Cardiac fibroblast (primary cell): ENCODE measurements at regions not wholly inside any gene's neighbourhood (a gene's known extent, or its start where the extent isn't known, plus 50 kb on each side); places are given as distances from the start of the nearest gene placed in this dataset.

Source experiments
- DNase-seq, 2 donors: peaks; one replicate each; pipeline versions ENCODE4 v3.0.0 to v3.0.0-alpha.2; 2010; ENCODE audit warnings: low read depth in 2 of 2
- H3K4me3 ChIP-seq, 2 donors: replicated peaks in 1 of 2; 1 replicate in 1 of 2; 2 replicates in 1 of 2; pipeline ENCODE4 v1.5.1; 2011; ENCODE audit warnings: low read depth in 2 of 2, low read length in 2 of 2, mild to moderate bottlenecking in 2 of 2, moderate library complexity in 1 of 2
- TF ChIP-seq, protein P1 (sequence below): IDR thresholded peaks from one replicate; pipeline ENCODE4 v1.5.1; 2011; ENCODE audit warnings: low read depth, mild to moderate bottlenecking, low read length, inconsistent platforms

DNA sequence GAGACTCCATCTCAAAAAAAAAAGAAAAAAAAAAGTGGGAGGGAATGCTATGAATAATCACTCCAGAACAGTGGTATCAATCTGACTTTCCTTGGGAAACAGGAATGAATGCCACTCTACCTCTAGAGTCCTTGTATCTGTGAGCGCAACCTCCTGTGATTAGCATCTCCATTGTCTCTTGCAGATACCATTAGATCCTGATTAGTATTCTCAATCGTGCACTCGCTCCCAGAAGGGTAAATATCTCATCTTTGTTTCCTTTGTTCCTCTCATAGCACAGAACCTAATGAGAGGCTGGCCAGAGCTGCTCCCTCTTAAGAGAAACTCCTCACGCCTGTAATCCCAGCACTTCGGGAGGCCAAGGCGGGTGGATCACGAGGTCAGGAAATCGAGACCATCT is 184.4 kb upstream of the KCNK2 start:
- no peak overlapping the region for H3K4me3 ChIP-seq
- TF ChIP-seq, protein P1, sequence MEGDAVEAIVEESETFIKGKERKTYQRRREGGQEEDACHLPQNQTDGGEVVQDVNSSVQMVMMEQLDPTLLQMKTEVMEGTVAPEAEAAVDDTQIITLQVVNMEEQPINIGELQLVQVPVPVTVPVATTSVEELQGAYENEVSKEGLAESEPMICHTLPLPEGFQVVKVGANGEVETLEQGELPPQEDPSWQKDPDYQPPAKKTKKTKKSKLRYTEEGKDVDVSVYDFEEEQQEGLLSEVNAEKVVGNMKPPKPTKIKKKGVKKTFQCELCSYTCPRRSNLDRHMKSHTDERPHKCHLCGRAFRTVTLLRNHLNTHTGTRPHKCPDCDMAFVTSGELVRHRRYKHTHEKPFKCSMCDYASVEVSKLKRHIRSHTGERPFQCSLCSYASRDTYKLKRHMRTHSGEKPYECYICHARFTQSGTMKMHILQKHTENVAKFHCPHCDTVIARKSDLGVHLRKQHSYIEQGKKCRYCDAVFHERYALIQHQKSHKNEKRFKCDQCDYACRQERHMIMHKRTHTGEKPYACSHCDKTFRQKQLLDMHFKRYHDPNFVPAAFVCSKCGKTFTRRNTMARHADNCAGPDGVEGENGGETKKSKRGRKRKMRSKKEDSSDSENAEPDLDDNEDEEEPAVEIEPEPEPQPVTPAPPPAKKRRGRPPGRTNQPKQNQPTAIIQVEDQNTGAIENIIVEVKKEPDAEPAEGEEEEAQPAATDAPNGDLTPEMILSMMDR, result no peak
- DNase-seq, result no peak

DNA sequence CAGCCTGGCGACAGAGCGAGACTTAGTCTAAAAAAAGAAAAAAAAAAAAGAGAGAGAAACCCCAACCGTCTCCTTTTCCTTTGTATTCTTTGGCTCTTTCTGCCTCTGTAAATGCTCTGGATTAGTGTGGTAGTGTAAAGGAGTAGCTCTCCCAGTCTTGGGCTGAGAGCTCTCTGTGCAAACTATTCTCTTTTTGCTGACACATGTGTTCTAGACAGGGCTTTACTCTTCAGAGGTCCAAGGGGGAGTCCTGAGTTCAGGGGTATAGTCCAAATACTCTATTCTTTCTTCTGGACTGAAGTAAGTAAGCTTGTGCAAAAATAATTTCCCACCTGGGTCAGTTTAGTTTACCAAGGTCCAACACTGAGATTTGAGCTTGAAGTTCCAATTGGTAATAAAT is 183.8 kb upstream of the KCNK2 start:
- TF ChIP-seq, protein P1, result no peak
- no peak for DNase-seq
- no peak overlapping the region for H3K4me3 ChIP-seq

DNA sequence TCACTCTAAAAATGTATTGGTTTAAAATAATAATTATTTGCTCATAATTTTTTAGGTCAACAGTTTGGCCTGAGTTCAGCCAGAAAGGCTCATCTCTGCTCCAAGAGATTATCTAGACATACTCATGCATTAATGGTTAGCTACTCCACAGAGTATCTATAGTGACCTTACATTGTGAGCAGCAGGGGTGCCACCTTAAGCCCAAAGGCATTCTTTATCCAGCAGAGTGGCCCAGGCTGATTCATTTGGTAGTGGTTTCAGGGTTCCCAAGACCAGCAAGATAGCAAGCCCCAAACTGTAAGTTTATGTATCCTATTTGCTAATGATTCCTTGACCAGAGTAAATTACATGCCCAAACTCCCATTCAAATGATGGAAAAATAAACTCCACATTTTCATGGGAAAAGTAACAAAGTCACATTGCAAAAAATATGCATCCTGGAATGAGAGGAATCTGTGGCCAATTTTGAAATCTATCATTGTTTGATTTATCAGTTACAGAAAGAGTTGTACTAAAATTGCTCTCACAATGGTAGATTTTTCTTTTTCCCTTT is 182.6 kb upstream of the KCNK2 start:
- peak in 1 of 2 donors; percentile 6 for DNase-seq
- no peak overlapping the region for H3K4me3 ChIP-seq
- TF ChIP-seq, protein P1, result no peak

DNA sequence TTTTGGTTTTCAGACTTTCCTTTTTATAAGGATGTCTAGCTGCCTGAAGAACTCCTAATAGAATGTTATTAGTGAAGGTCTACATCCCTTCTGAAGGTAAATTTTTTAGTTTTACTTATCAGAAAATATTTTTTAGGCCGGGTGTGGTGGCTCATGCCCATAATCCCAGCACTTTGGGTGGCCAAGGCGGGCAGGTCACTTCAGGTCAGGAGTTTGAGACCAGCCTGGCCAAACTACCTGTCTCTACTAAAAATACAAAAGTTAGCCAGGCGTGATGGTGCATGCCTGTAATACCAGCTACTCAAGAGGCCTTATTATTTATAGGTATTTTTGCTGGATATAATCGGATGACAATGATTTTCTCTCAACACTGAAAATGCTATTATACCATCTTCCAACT is 181.9 kb upstream of the KCNK2 start:
- H3K4me3 ChIP-seq, result no peak overlapping the region
- TF ChIP-seq, protein P1, result no peak
- DNase-seq, result no peak

DNA sequence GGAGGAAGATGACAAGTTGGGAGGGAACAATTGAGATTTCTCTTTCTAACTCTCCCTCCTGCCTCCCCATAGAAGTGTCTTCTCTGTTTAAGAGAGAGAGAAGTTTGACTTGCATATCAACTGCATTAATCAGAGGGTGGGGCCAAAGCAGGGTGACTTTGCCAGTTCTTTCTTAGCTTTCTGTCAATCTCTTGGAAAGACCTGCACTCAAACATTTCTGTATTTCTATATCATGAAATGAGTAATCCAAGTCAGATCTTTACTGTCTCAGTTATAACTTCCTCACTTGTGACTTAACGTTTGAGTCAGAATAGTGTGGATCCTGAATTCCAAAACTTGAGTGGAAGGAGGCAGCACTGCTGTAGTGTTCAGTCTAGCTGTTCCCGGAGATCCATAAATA is 180.8 kb upstream of the KCNK2 start:
- peak; percentile 14 to 75 for DNase-seq
- H3K4me3 ChIP-seq, result no peak overlapping the region
- TF ChIP-seq, protein P1, result no peak

DNA sequence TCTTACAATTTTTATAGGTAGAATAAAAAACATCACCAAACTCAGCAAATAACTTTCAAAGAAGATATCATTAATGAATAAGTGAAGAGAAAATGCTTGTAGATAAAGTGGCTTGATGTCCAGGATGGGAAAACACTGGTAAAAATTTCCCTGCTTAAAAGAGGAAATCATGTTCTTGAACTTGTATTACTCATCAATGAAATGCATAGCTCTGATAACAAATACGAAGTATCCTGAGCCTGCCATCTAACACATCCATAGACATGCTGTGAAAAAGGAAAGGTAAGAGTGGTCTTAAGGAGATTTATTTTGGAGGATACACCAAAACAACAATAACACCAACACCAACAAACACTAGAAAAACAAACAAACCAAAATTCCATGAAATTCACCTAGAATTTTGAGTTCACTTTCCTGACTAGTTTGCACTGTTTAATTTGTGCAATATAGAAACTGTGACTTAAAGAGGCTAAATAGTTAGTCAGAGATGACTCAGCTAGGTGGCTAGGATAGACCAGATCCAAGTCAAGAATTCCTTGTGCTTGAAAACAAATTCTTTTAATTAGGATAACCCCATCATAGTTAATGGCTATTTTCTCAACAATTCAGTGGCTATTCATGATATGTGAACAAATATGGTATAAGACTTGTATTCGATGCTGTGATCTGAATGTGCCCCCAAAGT is 179.8 kb upstream of the KCNK2 start:
- TF ChIP-seq, protein P1, result no peak
- peak; percentile 22 to 72 for DNase-seq
- H3K4me3 ChIP-seq, result no peak overlapping the region
